HCT116 (cell line): ENCODE measurements at regions not wholly inside any gene's neighbourhood (a gene's known extent, or its start where the extent isn't known, plus 50 kb on each side); places are given as distances from the start of the nearest gene placed in this dataset.

Source experiments
- CBX3 ChIP-seq: IDR thresholded peaks from 2 replicates; pipeline ENCODE4 v1.6.1; 2012; ENCODE audit warnings: low read depth
- CEBPB ChIP-seq: IDR thresholded peaks from 2 replicates; pipeline ENCODE4 v1.6.1; 2012; ENCODE audit warnings: low read depth
- EGR1 ChIP-seq: IDR thresholded peaks from 2 replicates; pipeline ENCODE4 v1.6.1; 2012; ENCODE audit warnings: low read depth
- ELF1 ChIP-seq: IDR thresholded peaks from 2 replicates; pipeline ENCODE4 v1.6.1; 2012; ENCODE audit warnings: low read depth, borderline replicate concordance
- FOSL1 ChIP-seq: IDR thresholded peaks from 2 replicates; pipeline ENCODE4 v1.6.1; 2012; ENCODE audit warnings: low read depth
- JUND ChIP-seq: IDR thresholded peaks from 2 replicates; pipeline ENCODE4 v1.6.1; 2012
- POLR2A ChIP-seq: IDR thresholded peaks from 2 replicates; pipeline ENCODE4 v1.7.0; 2011; ENCODE audit warnings: borderline replicate concordance; ENCODE audit not compliant: insufficient read depth, insufficient read length; ENCODE audit errors: extremely low read depth
- POLR2AphosphoS5 ChIP-seq: IDR thresholded peaks from 2 replicates; pipeline ENCODE4 v1.6.1; 2011; ENCODE audit warnings: mild to moderate bottlenecking, low read depth, low read length, moderate library complexity
- SIN3A ChIP-seq: IDR thresholded peaks from 2 replicates; pipeline ENCODE4 v1.6.1; 2012; ENCODE audit warnings: low read depth
- YY1 ChIP-seq: IDR thresholded peaks from 2 replicates; pipeline ENCODE4 v1.6.1; 2011; ENCODE audit warnings: low read length, low read depth, moderate library complexity, mild to moderate bottlenecking; ENCODE audit not compliant: insufficient replicate concordance; ENCODE audit errors: extremely low read depth
- ZNF274 ChIP-seq: fragments of 200-500 bp; sonication (Bioruptor generic); IDR thresholded peaks from 2 replicates; pipeline ENCODE4 v1.6.1; 2014; ENCODE audit warnings: mild to moderate bottlenecking, low read depth, low read length, inconsistent platforms
- TF ChIP-seq, protein P1 (sequence below), 3 experiments: fragments of 200-600 bp in 1 of 3; sonication (generic) in 1 of 3; IDR thresholded peaks in 2 of 3; conservative IDR thresholded peaks in 1 of 3; 2 replicates each; pipeline ENCODE4 v1.5.1; 2012 to 2017; ENCODE audit warnings: low read depth in 2 of 3, low read length in 2 of 3, antibody characterized with exemption in 1 of 3, borderline replicate concordance in 1 of 3, control low read depth in 1 of 3, mild to moderate bottlenecking in 1 of 3, mixed read lengths in 1 of 3, mixed run types in 1 of 3, moderate library complexity in 1 of 3; ENCODE audit not compliant: insufficient read depth in 1 of 3
- TF ChIP-seq, protein P2 (sequence below): IDR thresholded peaks from 2 replicates; pipeline ENCODE4 v1.6.1; 2011; ENCODE audit warnings: mild to moderate bottlenecking, low read length, moderate library complexity; ENCODE audit not compliant: insufficient replicate concordance; ENCODE audit errors: extremely low read depth
- TF ChIP-seq, protein P3 (sequence below): IDR thresholded peaks from 2 replicates; pipeline ENCODE4 v1.6.1; 2012; ENCODE audit warnings: low read depth

DNA sequence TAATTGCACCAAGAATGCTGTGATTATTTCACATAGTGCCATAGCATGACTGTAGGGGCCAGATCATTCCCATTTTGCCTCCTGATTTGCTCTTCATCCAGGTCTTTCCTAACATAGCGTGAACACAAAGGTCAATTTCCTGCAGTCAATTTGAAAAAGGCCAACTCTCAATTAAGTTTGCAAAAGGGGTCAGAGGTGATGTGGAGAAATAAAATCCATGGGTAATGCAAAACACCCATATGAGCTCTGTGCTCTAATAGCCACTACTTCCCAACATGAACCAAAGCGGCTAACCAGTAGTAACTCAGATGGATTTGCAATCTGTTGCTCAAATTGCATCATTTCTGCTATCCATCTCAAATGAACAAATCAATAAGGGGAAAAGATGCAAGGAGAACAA is 275.5 kb upstream of the SOX9 start:
- TF ChIP-seq, protein P1, sequence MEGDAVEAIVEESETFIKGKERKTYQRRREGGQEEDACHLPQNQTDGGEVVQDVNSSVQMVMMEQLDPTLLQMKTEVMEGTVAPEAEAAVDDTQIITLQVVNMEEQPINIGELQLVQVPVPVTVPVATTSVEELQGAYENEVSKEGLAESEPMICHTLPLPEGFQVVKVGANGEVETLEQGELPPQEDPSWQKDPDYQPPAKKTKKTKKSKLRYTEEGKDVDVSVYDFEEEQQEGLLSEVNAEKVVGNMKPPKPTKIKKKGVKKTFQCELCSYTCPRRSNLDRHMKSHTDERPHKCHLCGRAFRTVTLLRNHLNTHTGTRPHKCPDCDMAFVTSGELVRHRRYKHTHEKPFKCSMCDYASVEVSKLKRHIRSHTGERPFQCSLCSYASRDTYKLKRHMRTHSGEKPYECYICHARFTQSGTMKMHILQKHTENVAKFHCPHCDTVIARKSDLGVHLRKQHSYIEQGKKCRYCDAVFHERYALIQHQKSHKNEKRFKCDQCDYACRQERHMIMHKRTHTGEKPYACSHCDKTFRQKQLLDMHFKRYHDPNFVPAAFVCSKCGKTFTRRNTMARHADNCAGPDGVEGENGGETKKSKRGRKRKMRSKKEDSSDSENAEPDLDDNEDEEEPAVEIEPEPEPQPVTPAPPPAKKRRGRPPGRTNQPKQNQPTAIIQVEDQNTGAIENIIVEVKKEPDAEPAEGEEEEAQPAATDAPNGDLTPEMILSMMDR (IDR thresholded peaks at IDR 0.05 in 2 of 3, conservative IDR thresholded peaks at IDR 0.05 in 1 of 3; ENCODE audit: borderline replicate concordance in 1 of 3, insufficient read depth in 1 of 3, low read depth in 2 of 3, low read length in 2 of 3) = no peak
- TF ChIP-seq, protein P2, sequence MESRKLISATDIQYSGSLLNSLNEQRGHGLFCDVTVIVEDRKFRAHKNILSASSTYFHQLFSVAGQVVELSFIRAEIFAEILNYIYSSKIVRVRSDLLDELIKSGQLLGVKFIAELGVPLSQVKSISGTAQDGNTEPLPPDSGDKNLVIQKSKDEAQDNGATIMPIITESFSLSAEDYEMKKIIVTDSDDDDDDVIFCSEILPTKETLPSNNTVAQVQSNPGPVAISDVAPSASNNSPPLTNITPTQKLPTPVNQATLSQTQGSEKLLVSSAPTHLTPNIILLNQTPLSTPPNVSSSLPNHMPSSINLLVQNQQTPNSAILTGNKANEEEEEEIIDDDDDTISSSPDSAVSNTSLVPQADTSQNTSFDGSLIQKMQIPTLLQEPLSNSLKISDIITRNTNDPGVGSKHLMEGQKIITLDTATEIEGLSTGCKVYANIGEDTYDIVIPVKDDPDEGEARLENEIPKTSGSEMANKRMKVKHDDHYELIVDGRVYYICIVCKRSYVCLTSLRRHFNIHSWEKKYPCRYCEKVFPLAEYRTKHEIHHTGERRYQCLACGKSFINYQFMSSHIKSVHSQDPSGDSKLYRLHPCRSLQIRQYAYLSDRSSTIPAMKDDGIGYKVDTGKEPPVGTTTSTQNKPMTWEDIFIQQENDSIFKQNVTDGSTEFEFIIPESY = no peak
- TF ChIP-seq, protein P3, sequence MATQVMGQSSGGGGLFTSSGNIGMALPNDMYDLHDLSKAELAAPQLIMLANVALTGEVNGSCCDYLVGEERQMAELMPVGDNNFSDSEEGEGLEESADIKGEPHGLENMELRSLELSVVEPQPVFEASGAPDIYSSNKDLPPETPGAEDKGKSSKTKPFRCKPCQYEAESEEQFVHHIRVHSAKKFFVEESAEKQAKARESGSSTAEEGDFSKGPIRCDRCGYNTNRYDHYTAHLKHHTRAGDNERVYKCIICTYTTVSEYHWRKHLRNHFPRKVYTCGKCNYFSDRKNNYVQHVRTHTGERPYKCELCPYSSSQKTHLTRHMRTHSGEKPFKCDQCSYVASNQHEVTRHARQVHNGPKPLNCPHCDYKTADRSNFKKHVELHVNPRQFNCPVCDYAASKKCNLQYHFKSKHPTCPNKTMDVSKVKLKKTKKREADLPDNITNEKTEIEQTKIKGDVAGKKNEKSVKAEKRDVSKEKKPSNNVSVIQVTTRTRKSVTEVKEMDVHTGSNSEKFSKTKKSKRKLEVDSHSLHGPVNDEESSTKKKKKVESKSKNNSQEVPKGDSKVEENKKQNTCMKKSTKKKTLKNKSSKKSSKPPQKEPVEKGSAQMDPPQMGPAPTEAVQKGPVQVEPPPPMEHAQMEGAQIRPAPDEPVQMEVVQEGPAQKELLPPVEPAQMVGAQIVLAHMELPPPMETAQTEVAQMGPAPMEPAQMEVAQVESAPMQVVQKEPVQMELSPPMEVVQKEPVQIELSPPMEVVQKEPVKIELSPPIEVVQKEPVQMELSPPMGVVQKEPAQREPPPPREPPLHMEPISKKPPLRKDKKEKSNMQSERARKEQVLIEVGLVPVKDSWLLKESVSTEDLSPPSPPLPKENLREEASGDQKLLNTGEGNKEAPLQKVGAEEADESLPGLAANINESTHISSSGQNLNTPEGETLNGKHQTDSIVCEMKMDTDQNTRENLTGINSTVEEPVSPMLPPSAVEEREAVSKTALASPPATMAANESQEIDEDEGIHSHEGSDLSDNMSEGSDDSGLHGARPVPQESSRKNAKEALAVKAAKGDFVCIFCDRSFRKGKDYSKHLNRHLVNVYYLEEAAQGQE = no peak
- no peak for TF ChIP-seq SIN3A
- no peak for TF ChIP-seq FOSL1
- TF ChIP-seq ELF1 = no peak
- TF ChIP-seq CBX3 = no peak
- no peak for TF ChIP-seq POLR2A
- TF ChIP-seq YY1 = no peak
- TF ChIP-seq ZNF274 = no peak
- TF ChIP-seq POLR2AphosphoS5 = no peak
- no peak for TF ChIP-seq EGR1
- TF ChIP-seq CEBPB = 0 out of 2 replicates have a peak, but pooled peaks have one; percentile 27
- TF ChIP-seq JUND = no peak
